ENCODE measurements at regions not wholly inside any gene's neighbourhood (a gene's known extent, or its start where the extent isn't known, plus 50 kb on each side); places are given as distances from the start of the nearest gene placed in this dataset.

GRCh38 chr3:163327086-163327485, 1751.2 kb downstream of the SI start:
- TF ChIP-seq ZFP3 (CRISPR knock-in tag; IDR thresholded peaks at IDR 0.05) (no peak), ZNF70 (CRISPR knock-in tag; IDR thresholded peaks at IDR 0.05) (no peak), PPARA (CRISPR knock-in tag; IDR thresholded peaks at IDR 0.05; ENCODE audit: borderline replicate concordance) (no peak), BACH2 (CRISPR knock-in tag; IDR thresholded peaks at IDR 0.05; ENCODE audit: borderline replicate concordance) (no peak), CREB5 (CRISPR knock-in tag; IDR thresholded peaks at IDR 0.05; ENCODE audit: low read depth) (no peak), ZFP30 (CRISPR knock-in tag; IDR thresholded peaks at IDR 0.05) (no peak), TOX (CRISPR knock-in tag; IDR thresholded peaks at IDR 0.05; ENCODE audit: borderline replicate concordance) (no peak)
- TF ChIP-seq, protein P1, sequence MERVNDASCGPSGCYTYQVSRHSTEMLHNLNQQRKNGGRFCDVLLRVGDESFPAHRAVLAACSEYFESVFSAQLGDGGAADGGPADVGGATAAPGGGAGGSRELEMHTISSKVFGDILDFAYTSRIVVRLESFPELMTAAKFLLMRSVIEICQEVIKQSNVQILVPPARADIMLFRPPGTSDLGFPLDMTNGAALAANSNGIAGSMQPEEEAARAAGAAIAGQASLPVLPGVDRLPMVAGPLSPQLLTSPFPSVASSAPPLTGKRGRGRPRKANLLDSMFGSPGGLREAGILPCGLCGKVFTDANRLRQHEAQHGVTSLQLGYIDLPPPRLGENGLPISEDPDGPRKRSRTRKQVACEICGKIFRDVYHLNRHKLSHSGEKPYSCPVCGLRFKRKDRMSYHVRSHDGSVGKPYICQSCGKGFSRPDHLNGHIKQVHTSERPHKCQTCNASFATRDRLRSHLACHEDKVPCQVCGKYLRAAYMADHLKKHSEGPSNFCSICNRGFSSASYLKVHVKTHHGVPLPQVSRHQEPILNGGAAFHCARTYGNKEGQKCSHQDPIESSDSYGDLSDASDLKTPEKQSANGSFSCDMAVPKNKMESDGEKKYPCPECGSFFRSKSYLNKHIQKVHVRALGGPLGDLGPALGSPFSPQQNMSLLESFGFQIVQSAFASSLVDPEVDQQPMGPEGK (CRISPR knock-in tag; IDR thresholded peaks at IDR 0.05; ENCODE audit: borderline replicate concordance) = no peak
- ATAC-seq = no peak

DNA sequence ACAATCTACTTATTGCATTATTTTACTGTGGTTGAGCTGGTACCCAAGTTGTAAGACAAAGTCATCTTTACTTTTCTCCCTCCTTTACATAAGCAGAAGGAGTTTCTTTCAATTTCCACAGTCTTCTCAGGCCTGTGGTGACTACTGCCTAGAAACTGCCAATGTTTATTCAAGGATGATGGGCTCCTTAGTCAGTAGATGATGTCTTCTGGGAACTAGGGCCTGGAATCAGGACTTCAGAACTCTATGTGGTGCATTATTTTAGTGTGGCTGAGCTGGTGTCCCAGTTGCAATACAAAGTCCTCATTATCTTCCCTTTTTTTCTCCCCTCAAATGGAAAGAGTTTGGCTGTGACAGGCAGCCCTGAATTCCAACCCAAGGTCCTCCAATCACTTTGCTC, 1762.5 kb downstream of the SI start:
- TF ChIP-seq PPARA (CRISPR knock-in tag; IDR thresholded peaks at IDR 0.05; ENCODE audit: borderline replicate concordance) = no peak
- TF ChIP-seq SNAI2 (CRISPR knock-in tag; IDR thresholded peaks at IDR 0.05) = no peak
- no peak for TF ChIP-seq ISL1 (CRISPR knock-in tag; IDR thresholded peaks at IDR 0.05)
- no peak for TF ChIP-seq RARB (CRISPR knock-in tag; IDR thresholded peaks at IDR 0.05)
- no peak for TF ChIP-seq ARNTL (CRISPR knock-in tag; IDR thresholded peaks at IDR 0.05; ENCODE audit: borderline replicate concordance, low read depth)
- no peak for TF ChIP-seq CSDC2 (CRISPR knock-in tag; IDR thresholded peaks at IDR 0.05)
- no peak for TF ChIP-seq ZNF8 (CRISPR knock-in tag; IDR thresholded peaks at IDR 0.05)
- TF ChIP-seq TOX (CRISPR knock-in tag; IDR thresholded peaks at IDR 0.05; ENCODE audit: borderline replicate concordance) = no peak
- no peak for TF ChIP-seq POU6F1 (CRISPR knock-in tag; IDR thresholded peaks at IDR 0.05; ENCODE audit: borderline replicate concordance, low read depth)
- TF ChIP-seq BACH2 (CRISPR knock-in tag; IDR thresholded peaks at IDR 0.05; ENCODE audit: borderline replicate concordance) = no peak
- TF ChIP-seq, protein P2, sequence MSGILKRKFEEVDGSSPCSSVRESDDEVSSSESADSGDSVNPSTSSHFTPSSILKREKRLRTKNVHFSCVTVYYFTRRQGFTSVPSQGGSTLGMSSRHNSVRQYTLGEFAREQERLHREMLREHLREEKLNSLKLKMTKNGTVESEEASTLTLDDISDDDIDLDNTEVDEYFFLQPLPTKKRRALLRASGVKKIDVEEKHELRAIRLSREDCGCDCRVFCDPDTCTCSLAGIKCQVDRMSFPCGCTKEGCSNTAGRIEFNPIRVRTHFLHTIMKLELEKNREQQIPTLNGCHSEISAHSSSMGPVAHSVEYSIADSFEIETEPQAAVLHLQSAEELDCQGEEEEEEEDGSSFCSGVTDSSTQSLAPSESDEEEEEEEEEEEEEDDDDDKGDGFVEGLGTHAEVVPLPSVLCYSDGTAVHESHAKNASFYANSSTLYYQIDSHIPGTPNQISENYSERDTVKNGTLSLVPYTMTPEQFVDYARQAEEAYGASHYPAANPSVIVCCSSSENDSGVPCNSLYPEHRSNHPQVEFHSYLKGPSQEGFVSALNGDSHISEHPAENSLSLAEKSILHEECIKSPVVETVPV (CRISPR knock-in tag; IDR thresholded peaks at IDR 0.05) = no peak
- no peak for TF ChIP-seq ZFP30 (CRISPR knock-in tag; IDR thresholded peaks at IDR 0.05)
- no peak for TF ChIP-seq OSR1 (CRISPR knock-in tag; IDR thresholded peaks at IDR 0.05)
- TF ChIP-seq ZFP3 (CRISPR knock-in tag; IDR thresholded peaks at IDR 0.05) = no peak
- no peak for TF ChIP-seq TCF4 (CRISPR knock-in tag; IDR thresholded peaks at IDR 0.05; ENCODE audit: borderline replicate concordance)
- TF ChIP-seq ESRRG (CRISPR knock-in tag; IDR thresholded peaks at IDR 0.05) = no peak
- no peak for TF ChIP-seq ZC3H10 (CRISPR knock-in tag; IDR thresholded peaks at IDR 0.05)

DNA sequence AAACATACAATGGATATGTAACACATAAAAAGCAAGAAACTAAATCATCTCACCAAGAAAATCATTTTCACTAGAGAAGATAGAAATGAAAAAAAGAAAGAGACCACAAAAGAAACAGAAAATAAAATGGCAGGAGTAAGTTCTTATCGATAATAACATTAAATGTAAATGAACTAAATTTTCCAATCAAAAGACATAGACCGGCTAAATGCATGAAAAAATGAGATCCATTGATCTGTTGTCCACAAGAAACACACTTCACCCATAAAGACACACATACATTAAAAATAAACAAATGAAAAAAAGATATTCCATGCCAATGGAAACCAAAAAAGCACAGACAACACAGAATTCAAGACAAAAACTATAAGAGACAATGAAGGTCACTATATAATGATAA, 1771.9 kb downstream of the SI start:
- no peak for ATAC-seq
- TF ChIP-seq ISL1 (CRISPR knock-in tag; IDR thresholded peaks at IDR 0.05) (no peak), ZFP30 (CRISPR knock-in tag; IDR thresholded peaks at IDR 0.05) (no peak), GLIS3 (CRISPR knock-in tag; IDR thresholded peaks at IDR 0.05) (no peak), ARNTL (CRISPR knock-in tag; IDR thresholded peaks at IDR 0.05; ENCODE audit: borderline replicate concordance, low read depth) (no peak), ZC3H10 (CRISPR knock-in tag; IDR thresholded peaks at IDR 0.05) (no peak), ZNF565 (CRISPR knock-in tag; conservative IDR thresholded peaks at IDR 0.05; ENCODE audit: low read depth) (no peak), ESRRG (CRISPR knock-in tag; IDR thresholded peaks at IDR 0.05) (no peak), CSDC2 (CRISPR knock-in tag; IDR thresholded peaks at IDR 0.05) (no peak), TCF4 (CRISPR knock-in tag; IDR thresholded peaks at IDR 0.05; ENCODE audit: borderline replicate concordance) (no peak), ZNF8 (CRISPR knock-in tag; IDR thresholded peaks at IDR 0.05) (no peak), OSR1 (CRISPR knock-in tag; IDR thresholded peaks at IDR 0.05) (no peak), TOX (CRISPR knock-in tag; IDR thresholded peaks at IDR 0.05; ENCODE audit: borderline replicate concordance) (no peak), PPARA (CRISPR knock-in tag; IDR thresholded peaks at IDR 0.05; ENCODE audit: borderline replicate concordance) (no peak), SNAI2 (CRISPR knock-in tag; IDR thresholded peaks at IDR 0.05) (no peak), RARB (CRISPR knock-in tag; IDR thresholded peaks at IDR 0.05) (no peak), ZFP3 (CRISPR knock-in tag; IDR thresholded peaks at IDR 0.05) (no peak)
- TF ChIP-seq, protein P2 (CRISPR knock-in tag; IDR thresholded peaks at IDR 0.05) = no peak
- TF ChIP-seq, protein P3, sequence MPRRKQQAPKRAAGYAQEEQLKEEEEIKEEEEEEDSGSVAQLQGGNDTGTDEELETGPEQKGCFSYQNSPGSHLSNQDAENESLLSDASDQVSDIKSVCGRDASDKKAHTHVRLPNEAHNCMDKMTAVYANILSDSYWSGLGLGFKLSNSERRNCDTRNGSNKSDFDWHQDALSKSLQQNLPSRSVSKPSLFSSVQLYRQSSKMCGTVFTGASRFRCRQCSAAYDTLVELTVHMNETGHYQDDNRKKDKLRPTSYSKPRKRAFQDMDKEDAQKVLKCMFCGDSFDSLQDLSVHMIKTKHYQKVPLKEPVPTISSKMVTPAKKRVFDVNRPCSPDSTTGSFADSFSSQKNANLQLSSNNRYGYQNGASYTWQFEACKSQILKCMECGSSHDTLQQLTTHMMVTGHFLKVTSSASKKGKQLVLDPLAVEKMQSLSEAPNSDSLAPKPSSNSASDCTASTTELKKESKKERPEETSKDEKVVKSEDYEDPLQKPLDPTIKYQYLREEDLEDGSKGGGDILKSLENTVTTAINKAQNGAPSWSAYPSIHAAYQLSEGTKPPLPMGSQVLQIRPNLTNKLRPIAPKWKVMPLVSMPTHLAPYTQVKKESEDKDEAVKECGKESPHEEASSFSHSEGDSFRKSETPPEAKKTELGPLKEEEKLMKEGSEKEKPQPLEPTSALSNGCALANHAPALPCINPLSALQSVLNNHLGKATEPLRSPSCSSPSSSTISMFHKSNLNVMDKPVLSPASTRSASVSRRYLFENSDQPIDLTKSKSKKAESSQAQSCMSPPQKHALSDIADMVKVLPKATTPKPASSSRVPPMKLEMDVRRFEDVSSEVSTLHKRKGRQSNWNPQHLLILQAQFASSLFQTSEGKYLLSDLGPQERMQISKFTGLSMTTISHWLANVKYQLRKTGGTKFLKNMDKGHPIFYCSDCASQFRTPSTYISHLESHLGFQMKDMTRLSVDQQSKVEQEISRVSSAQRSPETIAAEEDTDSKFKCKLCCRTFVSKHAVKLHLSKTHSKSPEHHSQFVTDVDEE (CRISPR knock-in tag; IDR thresholded peaks at IDR 0.05) = no peak
- TF ChIP-seq, protein P1 (CRISPR knock-in tag; IDR thresholded peaks at IDR 0.05; ENCODE audit: borderline replicate concordance) = no peak

More for the DNA sequence above, 1762.5 kb downstream of the SI start:
- ATAC-seq = no peak
